ENCODE measurements at regions not wholly inside any gene's neighbourhood (a gene's known extent, or its start where the extent isn't known, plus 50 kb on each side); places are given as distances from the start of the nearest gene placed in this dataset.
A peak's percentile ranks its signal among the peaks of the same experiment; 100 is the strongest.

GRCh38 chr5:68369457-68370125, 154.0 kb downstream of the PIK3R1 start:
- Histone ChIP-seq H3K9me2 (ENCODE audit: insufficient read depth, low read length) (no peaks in the 10 kb centered on the region), H4K20me1 (ENCODE audit: insufficient read depth, low read length) (no peaks in the 10 kb centered on the region), H3K4me1 (ENCODE audit: insufficient read depth, low read length, poor library complexity, severe bottlenecking) (peaks cover 10% of the 10 kb centered on the region), H3K9me3 (ENCODE audit: low read length) (no peaks in the 10 kb centered on the region), H2AFZ (ENCODE audit: low read length) (peak overlapping the region; percentile 41), H3K4me2 (ENCODE audit: low read length) (peak overlapping the region; percentile 26; the same call in 1 of the 2 replicates), H3K4me3 (ENCODE audit: low read depth, low read length, poor library complexity, severe bottlenecking) (no peak overlapping the region), H3K27ac (ENCODE audit: low read depth, low read length, poor library complexity, severe bottlenecking) (no peak overlapping the region), H3K36me3 (ENCODE audit: insufficient read depth, low read length) (no peaks in the 10 kb centered on the region), H3K79me2 (ENCODE audit: insufficient read depth, low read depth, low read length) (no peaks in the 10 kb centered on the region)
- peak; percentile 6 for DNase-seq (ENCODE audit: low spot score)
- no peak for TF ChIP-seq EZH2phosphoT487 (IDR thresholded peaks at IDR 0.05; ENCODE audit: borderline replicate concordance, low read depth, low read length)
- no peak for TF ChIP-seq CTCF (conservative IDR thresholded peaks at IDR 0.05; ENCODE audit: low read length)
- no TSS peak for BruUV-seq (replicated peaks)
- intact Hi-C loops (cut with micrococcal nuclease; ENCODE audit: unreplicated experiment) = no loop called here
- ChIA-PET POLR2A (interaction anchor here (0.7 kb wide), 1 partner anchor 826 kb away, joined by 4 read pairs; no protein-coding TSS in a partner anchor), CTCF (ENCODE audit: unreplicated experiment) (no interaction called here)

- ChIA-PET POLR2A (interaction anchor here (0.6 kb wide), 1 partner anchor 1836 kb away, joined by 3 read pairs; no protein-coding TSS in a partner anchor), CTCF (ENCODE audit: unreplicated experiment) (no interaction called here)
- no peak overlapping the region for H2AFZ ChIP-seq (ENCODE audit: low read length)
- H3K9me3 ChIP-seq (ENCODE audit: low read length) = no peaks in the 10 kb centered on the region
- intact Hi-C loops (cut with micrococcal nuclease; ENCODE audit: unreplicated experiment) = no loop called here
- H3K4me2 ChIP-seq (ENCODE audit: low read length) = no peak overlapping the region
- DNase-seq (ENCODE audit: low spot score) = no peak
- no peaks in the 10 kb centered on the region for H3K36me3 ChIP-seq (ENCODE audit: insufficient read depth, low read length)
- H3K4me3 ChIP-seq (ENCODE audit: low read depth, low read length, poor library complexity, severe bottlenecking) = no peak overlapping the region
- no peaks in the 10 kb centered on the region for H3K9me2 ChIP-seq (ENCODE audit: insufficient read depth, low read length)
- BruUV-seq (replicated peaks) = no TSS peak
- H3K27ac ChIP-seq (ENCODE audit: low read depth, low read length, poor library complexity, severe bottlenecking) = no peak overlapping the region
- H3K4me1 ChIP-seq (ENCODE audit: insufficient read depth, low read length, poor library complexity, severe bottlenecking) = peaks cover 10% of the 10 kb centered on the region
- no peaks in the 10 kb centered on the region for H3K79me2 ChIP-seq (ENCODE audit: insufficient read depth, low read depth, low read length)
- TF ChIP-seq CTCF (conservative IDR thresholded peaks at IDR 0.05; ENCODE audit: low read length) (no peak), EZH2phosphoT487 (IDR thresholded peaks at IDR 0.05; ENCODE audit: borderline replicate concordance, low read depth, low read length) (no peak)
- H4K20me1 ChIP-seq (ENCODE audit: insufficient read depth, low read length) = no peaks in the 10 kb centered on the region
Measured at GRCh38 chr5:68370196-68370595, 154.6 kb downstream of the PIK3R1 start.

GRCh38 chr5:68371607-68372006, 156.1 kb downstream of the PIK3R1 start:
- Histone ChIP-seq H3K9me3 (ENCODE audit: low read length) (no peaks in the 10 kb centered on the region), H2AFZ (ENCODE audit: low read length) (no peak overlapping the region), H3K9me2 (ENCODE audit: insufficient read depth, low read length) (no peaks in the 10 kb centered on the region), H3K4me2 (ENCODE audit: low read length) (no peak overlapping the region), H3K79me2 (ENCODE audit: insufficient read depth, low read depth, low read length) (no peaks in the 10 kb centered on the region), H3K4me1 (ENCODE audit: insufficient read depth, low read length, poor library complexity, severe bottlenecking) (peaks cover 10% of the 10 kb centered on the region), H3K27ac (ENCODE audit: low read depth, low read length, poor library complexity, severe bottlenecking) (no peak overlapping the region), H3K4me3 (ENCODE audit: low read depth, low read length, poor library complexity, severe bottlenecking) (no peak overlapping the region), H3K36me3 (ENCODE audit: insufficient read depth, low read length) (no peaks in the 10 kb centered on the region), H4K20me1 (ENCODE audit: insufficient read depth, low read length) (no peaks in the 10 kb centered on the region)
- no TSS peak for BruUV-seq (replicated peaks)
- no peak for TF ChIP-seq CTCF (conservative IDR thresholded peaks at IDR 0.05; ENCODE audit: low read length)
- TF ChIP-seq EZH2phosphoT487 (IDR thresholded peaks at IDR 0.05; ENCODE audit: borderline replicate concordance, low read depth, low read length) = no peak
- ChIA-PET CTCF (ENCODE audit: unreplicated experiment) (no interaction called here), POLR2A (interaction anchor here (1.2 kb wide), 1 partner anchor 9 kb away, joined by 4 read pairs; no protein-coding TSS in a partner anchor)
- intact Hi-C loops (cut with micrococcal nuclease; ENCODE audit: unreplicated experiment) = no loop called here
- DNase-seq (ENCODE audit: low spot score) = no peak
